ENCODE measurements at regions not wholly inside any gene's neighbourhood (a gene's known extent, or its start where the extent isn't known, plus 50 kb on each side); places are given as distances from the start of the nearest gene placed in this dataset.

DNA sequence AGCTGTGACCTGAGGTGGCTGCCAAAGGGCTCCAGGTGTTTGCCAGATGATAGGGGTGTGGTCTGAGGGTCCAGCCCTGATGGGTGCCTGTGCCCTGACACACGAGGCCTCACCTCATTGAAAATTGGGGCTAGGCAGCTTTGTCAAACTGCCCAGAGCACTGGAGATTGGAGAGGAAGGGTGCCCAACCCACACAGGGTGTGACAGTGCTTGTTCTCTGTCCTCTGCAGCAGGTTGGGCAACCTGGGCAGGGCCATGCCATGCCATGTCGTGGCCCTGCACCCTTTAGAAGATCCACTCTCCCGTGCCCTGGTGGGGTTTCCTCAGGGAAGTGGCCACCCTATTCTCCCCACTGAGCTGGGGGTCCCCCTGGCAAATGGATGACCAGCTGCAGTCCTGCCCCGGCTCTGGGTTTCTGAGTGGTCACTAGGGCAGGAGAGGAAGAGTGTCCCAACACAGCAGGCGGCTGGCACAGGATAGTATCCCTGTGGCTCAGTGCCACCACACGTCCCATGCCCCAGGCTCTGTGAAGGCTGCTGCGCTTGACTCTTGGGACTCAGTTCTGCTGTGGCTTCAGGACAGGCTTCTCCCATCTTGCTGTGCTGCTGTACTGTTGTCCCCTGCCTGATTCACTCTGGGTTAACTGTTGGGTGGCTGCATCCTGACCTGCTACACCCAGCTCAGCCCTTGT is 100.8 kb upstream of the PITX1 start:
- SMC1A ChIA-PET (ENCODE audit: uncharacterized antibody, unreplicated experiment): no interaction called here
- Histone ChIP-seq H2AFZ (ENCODE audit: control insufficient read depth, low read depth, low read length) (no peak overlapping the region), H3K4me2 (ENCODE audit: control insufficient read depth, insufficient read depth) (no peak overlapping the region), H3K79me2 (ENCODE audit: control insufficient read depth, insufficient read depth, low read length) (no peaks in the 10 kb centered on the region), H3K9ac (ENCODE audit: control insufficient read depth, insufficient read depth, low read length) (no peak overlapping the region), H3K9me3 (replicated peaks; ENCODE audit: control insufficient read depth, insufficient read depth, low read length) (no peaks in the 10 kb centered on the region), H3K4me3 (no peak overlapping the region), H3K36me3 (ENCODE audit: control insufficient read depth in 2 of 2, insufficient read depth in 2 of 2, low read length in 1 of 2) (no peaks in the 10 kb centered on the region), H3K27me3 (replicated peaks in 1 of 2; ENCODE audit: control insufficient read depth in 2 of 2, insufficient read depth in 2 of 2, low read length in 1 of 2) (peaks cover 0 to 1% of the 10 kb centered on the region in 2 experiments; a peak in 3 of 4 replicates), H3K4me1 (ENCODE audit: control insufficient read depth, insufficient read depth, low read length) (no peaks in the 10 kb centered on the region), H4K20me1 (ENCODE audit: control insufficient read depth, insufficient read depth) (no peaks in the 10 kb centered on the region), H3K27ac (ENCODE audit: control insufficient read depth, insufficient read depth) (no peak overlapping the region)
- ATAC-seq (no peak), DNase-seq (ENCODE audit: low read depth, low spot score) (no peak), FAIRE-seq (no peak)
- CTCF ChIA-PET: no interaction called here
- POLR2A ChIA-PET: no interaction called here
- TF ChIP-seq IRF3 (IDR thresholded peaks at IDR 0.05) (no peak), ZNF274 (IDR thresholded peaks at IDR 0.05; ENCODE audit: insufficient read depth, insufficient read length) (no peak)
- no TSS peak for BruUV-seq (replicated peaks)
- RAD21 ChIA-PET (ENCODE audit: unreplicated experiment): no interaction called here
- in situ Hi-C loops (cut with MboI) (no loop called here), intact Hi-C loops (cut with micrococcal nuclease; ENCODE audit: unreplicated experiment) (no loop called here)
- 26% methylated on average over 7 of the region's 7 CpGs for WGBS (ENCODE audit: insufficient coverage, insufficient replicate concordance, low lambda C conversion rate, missing lambda C conversion rate)

DNA sequence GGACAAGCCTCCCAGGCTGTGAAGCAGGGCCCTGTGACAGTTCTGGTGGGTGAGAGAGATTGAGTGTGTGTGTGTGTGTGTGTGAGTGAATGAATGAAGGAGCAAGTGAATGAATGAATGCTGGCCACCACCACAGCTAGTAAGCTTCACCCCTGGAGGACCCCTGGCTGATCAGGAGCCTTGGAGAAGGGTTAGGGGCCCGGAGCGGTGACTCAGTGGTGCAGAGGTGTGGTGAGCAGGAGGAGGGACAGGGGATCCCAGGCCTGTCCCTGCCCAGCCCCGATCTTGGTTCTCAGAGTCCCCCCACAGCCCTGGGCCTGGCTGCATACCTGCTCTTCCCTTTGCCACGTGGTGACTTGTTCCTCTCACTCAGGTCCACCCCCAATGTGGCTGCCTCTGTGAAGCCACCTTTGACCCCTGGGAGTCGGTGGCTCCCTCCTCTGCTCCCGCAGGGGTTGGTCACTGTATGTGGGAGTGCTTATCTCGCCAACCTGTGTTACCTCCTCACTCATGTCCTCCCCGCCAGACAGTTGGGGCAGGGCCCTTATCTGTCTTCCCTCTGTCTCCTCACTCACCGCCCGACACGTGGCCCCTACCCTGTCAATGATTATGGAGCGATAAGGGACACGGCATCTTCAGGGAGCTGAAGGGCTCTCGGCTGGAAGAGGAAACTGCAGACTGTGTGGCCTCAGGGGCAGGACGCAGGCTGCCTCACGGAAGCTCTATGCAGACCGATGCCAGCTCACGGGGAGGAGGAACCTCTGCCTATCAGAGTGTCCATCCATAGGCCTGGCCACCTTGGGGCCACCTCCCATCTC is 99.9 kb upstream of the PITX1 start:
- intact Hi-C loops (cut with micrococcal nuclease; ENCODE audit: unreplicated experiment): no loop called here
- FAIRE-seq (no peak), ATAC-seq (no peak), DNase-seq (ENCODE audit: low read depth, low spot score) (no peak)
- H4K20me1 ChIP-seq (ENCODE audit: control insufficient read depth, insufficient read depth): no peaks in the 10 kb centered on the region
- in situ Hi-C loops (cut with MboI): no loop called here
- TF ChIP-seq NR2C1 (IDR thresholded peaks at IDR 0.05) (no peak), E2F4 (IDR thresholded peaks at IDR 0.05; ENCODE audit: low read depth, low read length) (no peak), RAD21 (IDR thresholded peaks at IDR 0.05; ENCODE audit: insufficient read depth, low read depth, low read length) (no peak), FOS (IDR thresholded peaks at IDR 0.05; ENCODE audit: borderline replicate concordance, extremely low read depth, insufficient read length) (no peak), RB1 (IDR thresholded peaks at IDR 0.05; ENCODE audit: borderline replicate concordance) (no peak), BMI1 (IDR thresholded peaks at IDR 0.05; ENCODE audit: borderline replicate concordance) (no peak)
- no peak overlapping the region for H3K4me2 ChIP-seq (ENCODE audit: control insufficient read depth, insufficient read depth)
- no TSS peak for BruUV-seq (replicated peaks)
- POLR2A ChIA-PET: no interaction called here
- RAD21 ChIA-PET (ENCODE audit: unreplicated experiment): no interaction called here
- no peaks in the 10 kb centered on the region for H3K36me3 ChIP-seq (ENCODE audit: control insufficient read depth in 2 of 2, insufficient read depth in 2 of 2, low read length in 1 of 2)
- SMC1A ChIA-PET (ENCODE audit: uncharacterized antibody, unreplicated experiment): no interaction called here
- CTCF ChIA-PET: no interaction called here
- no peak overlapping the region for H2AFZ ChIP-seq (ENCODE audit: control insufficient read depth, low read depth, low read length)
- no peak overlapping the region for H3K9ac ChIP-seq (ENCODE audit: control insufficient read depth, insufficient read depth, low read length)
- H3K27me3 ChIP-seq (replicated peaks in 1 of 2; ENCODE audit: control insufficient read depth in 2 of 2, insufficient read depth in 2 of 2, low read length in 1 of 2): peaks cover 0 to 1% of the 10 kb centered on the region in 2 experiments; a peak in 3 of 4 replicates
- no peaks in the 10 kb centered on the region for H3K79me2 ChIP-seq (ENCODE audit: control insufficient read depth, insufficient read depth, low read length)
- no peak overlapping the region for H3K27ac ChIP-seq (ENCODE audit: control insufficient read depth, insufficient read depth)
- H3K9me3 ChIP-seq (replicated peaks; ENCODE audit: control insufficient read depth, insufficient read depth, low read length): no peaks in the 10 kb centered on the region
- H3K4me1 ChIP-seq (ENCODE audit: control insufficient read depth, insufficient read depth, low read length): no peaks in the 10 kb centered on the region
- WGBS (ENCODE audit: insufficient coverage, insufficient replicate concordance, low lambda C conversion rate, missing lambda C conversion rate): 20% methylated on average over 18 of the region's 18 CpGs
- no peak overlapping the region for H3K4me3 ChIP-seq
